NCI-H1436 (cell line): ENCODE measurements at regions not wholly inside any gene's neighbourhood (a gene's known extent, or its start where the extent isn't known, plus 50 kb on each side); places are given as distances from the start of the nearest gene placed in this dataset.
"Not testable (repeated sequence)": the region's sequence is repeated elsewhere in the genome, so short reads cannot be mapped to it uniquely, and the experiment has no call there.

Source experiments
- DNase-seq: peaks from one replicate; lab custom pipeline; 2025; lab: John Stamatoyannopoulos, UW

- no peak for DNase-seq
Measured at GRCh38 chr2:21332993-21333625, 209.3 kb downstream of the TDRD15 start.

GRCh38 chr2:21333684-21334083 is 209.9 kb downstream of the TDRD15 start:
- DNase-seq = no peak

- DNase-seq = no peak
Measured at GRCh38 chr2:21346984-21347383, 223.2 kb downstream of the TDRD15 start.

GRCh38 chr2:21353879-21354679 is 230.3 kb downstream of the TDRD15 start:
- no peak for DNase-seq

- DNase-seq = no peak
Measured at GRCh38 chr2:21356086-21356856, 232.5 kb downstream of the TDRD15 start.

- DNase-seq = no peak
Measured at GRCh38 chr2:21356857-21357255, 233.1 kb downstream of the TDRD15 start.

GRCh38 chr2:21358976-21359375 is 235.2 kb downstream of the TDRD15 start:
- no peak for DNase-seq

- DNase-seq = no peak
Measured at GRCh38 chr2:21361384-21361783, 237.6 kb downstream of the TDRD15 start.

GRCh38 chr2:21361957-21362486 is 238.3 kb downstream of the TDRD15 start:
- no peak for DNase-seq

GRCh38 chr2:21363364-21363763 is 239.6 kb downstream of the TDRD15 start:
- DNase-seq = no peak

- DNase-seq = no peak
Measured at GRCh38 chr2:21367421-21367820, 243.7 kb downstream of the TDRD15 start.

- no peak for DNase-seq
Measured at GRCh38 chr2:21369787-21370186, 246.0 kb downstream of the TDRD15 start.

GRCh38 chr2:21371499-21372003 is 247.8 kb downstream of the TDRD15 start:
- no peak for DNase-seq

GRCh38 chr2:21372654-21373053 is 248.9 kb downstream of the TDRD15 start:
- DNase-seq = no peak

GRCh38 chr2:21376864-21377263 is 253.1 kb downstream of the TDRD15 start:
- DNase-seq = no peak

GRCh38 chr2:21379140-21379539 is 255.4 kb downstream of the TDRD15 start:
- no peak for DNase-seq

- DNase-seq = not testable (repeated sequence)
Measured at GRCh38 chr2:21379668-21380067, 255.9 kb downstream of the TDRD15 start.

- DNase-seq = no peak
Measured at GRCh38 chr2:21381421-21381820, 257.7 kb downstream of the TDRD15 start.

- DNase-seq = no peak
Measured at GRCh38 chr2:21382701-21383520, 259.1 kb downstream of the TDRD15 start.

GRCh38 chr2:21386666-21387065 is 262.9 kb downstream of the TDRD15 start:
- DNase-seq = no peak

- no peak for DNase-seq
Measured at GRCh38 chr2:21392649-21393048, 268.9 kb downstream of the TDRD15 start.
